Neural cell (in vitro differentiated cells): ENCODE measurements at regions not wholly inside any gene's neighbourhood (a gene's known extent, or its start where the extent isn't known, plus 50 kb on each side); places are given as distances from the start of the nearest gene placed in this dataset.

Source experiments
- H2AFZ ChIP-seq: fragments of 200-600, 300-800 bp; sonication (generic), shearing (Covaris generic); 2 replicates; pipeline ENCODE4 v1.6.0; 2014; ENCODE audit warnings: low read depth, mild to moderate bottlenecking, antibody characterized with exemption, low read length, moderate library complexity
- H3F3A ChIP-seq: fragments of 200-600 bp; shearing (Covaris generic); 2 replicates; pipeline ENCODE4 v1.6.1; 2016; ENCODE audit warnings: mild to moderate bottlenecking, moderate library complexity, mixed read lengths, antibody characterized with exemption, low read length; ENCODE audit not compliant: insufficient read depth, poor library complexity, severe bottlenecking
- H3K27ac ChIP-seq: fragments of 200-600, 300-800 bp; sonication (generic), shearing (Covaris generic); 2 replicates; pipeline ENCODE4 v1.5.1; 2014; ENCODE audit warnings: mild to moderate bottlenecking, low read length, moderate library complexity
- H3K27me3 ChIP-seq: fragments of 300-800, 200-600 bp; sonication (generic), shearing (Covaris generic); 2 replicates; pipeline ENCODE4 v1.6.0; 2014; ENCODE audit warnings: mild to moderate bottlenecking, low read depth, low read length, moderate library complexity; ENCODE audit not compliant: insufficient read depth
- H3K36me3 ChIP-seq: fragments of 300-800, 200-600 bp; sonication (generic), shearing (Covaris generic); 2 replicates; pipeline ENCODE4 v1.5.1; 2014; ENCODE audit warnings: mild to moderate bottlenecking, antibody characterized with exemption, low read length, moderate library complexity; ENCODE audit not compliant: insufficient read depth
- H3K4me2 ChIP-seq: fragments of 300-800, 200-600 bp; sonication (generic), shearing (Covaris generic); 2 replicates; pipeline ENCODE4 v1.6.0; 2014; ENCODE audit warnings: mild to moderate bottlenecking, low read length
- H3K4me3 ChIP-seq: fragments of 300-800, 200-600 bp; sonication (generic), shearing (Covaris generic); 2 replicates; pipeline ENCODE4 v1.5.1; 2014; ENCODE audit warnings: mild to moderate bottlenecking, low read length, moderate library complexity
- H3K79me2 ChIP-seq: fragments of 200-600 bp; shearing (Covaris generic); replicated peaks from 2 replicates; pipeline ENCODE4 v1.6.0; 2014; ENCODE audit warnings: mild to moderate bottlenecking, low read length, moderate library complexity; ENCODE audit not compliant: insufficient read depth
- H3K9ac ChIP-seq: fragments of 300-800, 200-600 bp; sonication (generic), shearing (Covaris generic); 2 replicates; pipeline ENCODE4 v1.6.1; 2016; ENCODE audit warnings: mild to moderate bottlenecking, low read length, mixed read lengths
- H3K9me2 ChIP-seq: fragments of 200-600 bp; shearing (Covaris generic); 2 replicates; pipeline ENCODE4 v1.6.1; 2016; ENCODE audit warnings: mild to moderate bottlenecking, low read length, mixed read lengths; ENCODE audit not compliant: insufficient read depth
- H3K9me3 ChIP-seq: fragments of 200-600, 300-800 bp; sonication (generic), shearing (Covaris generic); 2 replicates; pipeline ENCODE4 v1.6.1; 2016; ENCODE audit warnings: mild to moderate bottlenecking, mixed run types, low read length, moderate library complexity, mixed read lengths
- H4K20me1 ChIP-seq: fragments of 200-600 bp; shearing (Covaris generic); 2 replicates; pipeline ENCODE4 v1.6.1; 2016; ENCODE audit warnings: mild to moderate bottlenecking, mixed run types; ENCODE audit not compliant: insufficient read depth
- EP300 ChIP-seq: fragments of 450-650 bp; conservative IDR thresholded peaks from 2 replicates; pipeline ENCODE4 v1.6.1; 2014; ENCODE audit warnings: antibody characterized with exemption, mild to moderate bottlenecking, moderate library complexity; ENCODE audit not compliant: poor library complexity, severe bottlenecking
- EZH2 ChIP-seq: fragments of 200-600, 300-800 bp; shearing (Covaris generic), sonication (generic); IDR thresholded peaks from 2 replicates; pipeline ENCODE4 v1.6.1; 2014; ENCODE audit warnings: antibody characterized with exemption, low read length, borderline replicate concordance, mild to moderate bottlenecking; ENCODE audit not compliant: insufficient read depth, poor library complexity, severe bottlenecking
- MXI1 ChIP-seq: fragments of 450-650 bp; conservative IDR thresholded peaks from 2 replicates; pipeline ENCODE4 v1.6.1; 2014; ENCODE audit warnings: antibody characterized with exemption, mild to moderate bottlenecking; ENCODE audit not compliant: poor library complexity, severe bottlenecking
- POLR2AphosphoS5 ChIP-seq: IDR thresholded peaks from 2 replicates; pipeline ENCODE4 v1.6.1; 2012
- RAD21 ChIP-seq: fragments of 450-650 bp; conservative IDR thresholded peaks from 2 replicates; pipeline ENCODE4 v1.6.1; 2014; ENCODE audit warnings: antibody characterized with exemption, mild to moderate bottlenecking, moderate library complexity
- REST ChIP-seq: IDR thresholded peaks from 2 replicates; pipeline ENCODE4 v1.6.1; 2012; ENCODE audit warnings: borderline replicate concordance
- SMC3 ChIP-seq: fragments of 450-650 bp; conservative IDR thresholded peaks from 2 replicates; pipeline ENCODE4 v1.6.1; 2014; ENCODE audit warnings: antibody characterized with exemption, mild to moderate bottlenecking, moderate library complexity; ENCODE audit not compliant: poor library complexity
- TAF1 ChIP-seq: IDR thresholded peaks from 2 replicates; pipeline ENCODE4 v1.6.1; 2012; ENCODE audit warnings: low read depth
- TF ChIP-seq, protein P1 (sequence below): fragments of 450-650 bp; IDR thresholded peaks from 2 replicates; pipeline ENCODE4 v1.5.1; 2014; ENCODE audit warnings: antibody characterized with exemption, mild to moderate bottlenecking, moderate library complexity; ENCODE audit not compliant: poor library complexity, severe bottlenecking

DNA sequence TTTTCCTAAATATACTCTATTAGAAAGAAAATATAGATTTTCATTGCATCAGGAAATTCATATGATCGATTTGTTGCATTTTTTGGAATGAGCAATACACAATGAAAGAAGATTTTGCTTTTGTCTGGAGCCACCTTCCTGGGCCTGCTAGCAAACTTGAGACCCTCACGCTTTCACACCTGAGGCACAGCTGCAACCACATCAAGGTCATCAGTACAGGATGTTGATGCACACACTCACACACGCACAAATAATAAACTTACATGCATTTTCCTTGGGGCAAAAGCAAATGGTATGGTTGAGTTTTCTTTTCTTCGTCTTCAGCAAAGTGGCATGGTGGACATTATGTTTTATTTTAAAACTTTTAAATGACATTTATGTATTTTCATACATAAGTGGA lies 64.8 kb upstream of the SATB1 start:
- Histone ChIP-seq H3K9me2 (no peaks in the 10 kb centered on the region), H4K20me1 (no peaks in the 10 kb centered on the region), H3K4me2 (no peak overlapping the region), H3K27ac (no peak overlapping the region), H3K79me2 (no peaks in the 10 kb centered on the region), H3K36me3 (no peaks in the 10 kb centered on the region), H3K9me3 (no peaks in the 10 kb centered on the region), H3F3A (no peaks in the 10 kb centered on the region), H3K27me3 (no peaks in the 10 kb centered on the region), H2AFZ (no peak overlapping the region), H3K9ac (no peak overlapping the region), H3K4me3 (no peak overlapping the region)
- TF ChIP-seq RAD21 (no peak), REST (no peak), SMC3 (no peak)

- TF ChIP-seq MXI1 (no peak), REST (no peak), RAD21 (no peak), EZH2 (no peak), SMC3 (no peak), TAF1 (no peak), POLR2AphosphoS5 (no peak), EP300 (no peak)
- TF ChIP-seq, protein P1, sequence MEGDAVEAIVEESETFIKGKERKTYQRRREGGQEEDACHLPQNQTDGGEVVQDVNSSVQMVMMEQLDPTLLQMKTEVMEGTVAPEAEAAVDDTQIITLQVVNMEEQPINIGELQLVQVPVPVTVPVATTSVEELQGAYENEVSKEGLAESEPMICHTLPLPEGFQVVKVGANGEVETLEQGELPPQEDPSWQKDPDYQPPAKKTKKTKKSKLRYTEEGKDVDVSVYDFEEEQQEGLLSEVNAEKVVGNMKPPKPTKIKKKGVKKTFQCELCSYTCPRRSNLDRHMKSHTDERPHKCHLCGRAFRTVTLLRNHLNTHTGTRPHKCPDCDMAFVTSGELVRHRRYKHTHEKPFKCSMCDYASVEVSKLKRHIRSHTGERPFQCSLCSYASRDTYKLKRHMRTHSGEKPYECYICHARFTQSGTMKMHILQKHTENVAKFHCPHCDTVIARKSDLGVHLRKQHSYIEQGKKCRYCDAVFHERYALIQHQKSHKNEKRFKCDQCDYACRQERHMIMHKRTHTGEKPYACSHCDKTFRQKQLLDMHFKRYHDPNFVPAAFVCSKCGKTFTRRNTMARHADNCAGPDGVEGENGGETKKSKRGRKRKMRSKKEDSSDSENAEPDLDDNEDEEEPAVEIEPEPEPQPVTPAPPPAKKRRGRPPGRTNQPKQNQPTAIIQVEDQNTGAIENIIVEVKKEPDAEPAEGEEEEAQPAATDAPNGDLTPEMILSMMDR: no peak
- no peak overlapping the region for H3K27ac ChIP-seq
- H3K9ac ChIP-seq: no peak overlapping the region
- no peaks in the 10 kb centered on the region for H4K20me1 ChIP-seq
- H3K79me2 ChIP-seq: no peaks in the 10 kb centered on the region
- H2AFZ ChIP-seq: no peak overlapping the region
- no peaks in the 10 kb centered on the region for H3K9me2 ChIP-seq
- no peaks in the 10 kb centered on the region for H3K36me3 ChIP-seq
- H3K27me3 ChIP-seq: no peaks in the 10 kb centered on the region
- H3F3A ChIP-seq: no peaks in the 10 kb centered on the region
- no peaks in the 10 kb centered on the region for H3K9me3 ChIP-seq
- no peak overlapping the region for H3K4me2 ChIP-seq
- H3K4me3 ChIP-seq: no peak overlapping the region
Measured at GRCh38 chr3:18483226-18483625, 58.1 kb upstream of the SATB1 start.
